ENCODE measurements at regions not wholly inside any gene's neighbourhood (a gene's known extent, or its start where the extent isn't known, plus 50 kb on each side); places are given as distances from the start of the nearest gene placed in this dataset.

DNA sequence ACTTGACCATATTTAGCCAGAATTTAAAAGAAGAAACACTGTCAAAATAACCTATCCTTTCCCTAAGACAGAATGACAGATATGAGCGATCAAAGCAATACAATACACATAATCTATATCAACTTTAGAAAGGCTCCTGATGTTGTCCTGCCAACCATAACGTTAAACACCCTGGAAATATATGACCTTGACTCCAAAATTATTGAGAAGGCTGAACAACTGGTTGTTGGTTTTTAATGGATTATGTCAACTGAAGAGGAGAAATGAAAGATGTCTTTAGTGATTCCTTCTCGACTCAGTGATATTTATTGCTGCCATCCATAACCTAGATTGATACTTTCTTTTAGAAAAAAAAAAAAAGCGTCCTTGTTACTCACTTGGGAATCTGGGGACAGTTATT lies 957.2 kb downstream of the SLITRK1 start:
- TF ChIP-seq YY1 (IDR thresholded peaks at IDR 0.05; ENCODE audit: low read depth, low read length) (no peak), EP300 (IDR thresholded peaks at IDR 0.05; ENCODE audit: borderline replicate concordance in 1 of 2, control insufficient read depth in 1 of 2, low read depth in 2 of 2, low read length in 2 of 2) (no peak), MXI1 (IDR thresholded peaks at IDR 0.05; ENCODE audit: low read depth, low read length) (no peak), TAF1 (IDR thresholded peaks at IDR 0.05; ENCODE audit: borderline replicate concordance, low read depth, low read length) (no peak)
- TF ChIP-seq, protein P1, sequence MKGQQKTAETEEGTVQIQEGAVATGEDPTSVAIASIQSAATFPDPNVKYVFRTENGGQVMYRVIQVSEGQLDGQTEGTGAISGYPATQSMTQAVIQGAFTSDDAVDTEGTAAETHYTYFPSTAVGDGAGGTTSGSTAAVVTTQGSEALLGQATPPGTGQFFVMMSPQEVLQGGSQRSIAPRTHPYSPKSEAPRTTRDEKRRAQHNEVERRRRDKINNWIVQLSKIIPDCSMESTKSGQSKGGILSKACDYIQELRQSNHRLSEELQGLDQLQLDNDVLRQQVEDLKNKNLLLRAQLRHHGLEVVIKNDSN (IDR thresholded peaks at IDR 0.05; ENCODE audit: borderline replicate concordance, extremely low read length, insufficient read depth, low read depth, low read length): no peak
- TF ChIP-seq, protein P2, sequence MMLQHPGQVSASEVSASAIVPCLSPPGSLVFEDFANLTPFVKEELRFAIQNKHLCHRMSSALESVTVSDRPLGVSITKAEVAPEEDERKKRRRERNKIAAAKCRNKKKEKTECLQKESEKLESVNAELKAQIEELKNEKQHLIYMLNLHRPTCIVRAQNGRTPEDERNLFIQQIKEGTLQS (IDR thresholded peaks at IDR 0.05; ENCODE audit: borderline replicate concordance, extremely low read depth, low read depth, low read length): no peak
- TF ChIP-seq, protein P3, sequence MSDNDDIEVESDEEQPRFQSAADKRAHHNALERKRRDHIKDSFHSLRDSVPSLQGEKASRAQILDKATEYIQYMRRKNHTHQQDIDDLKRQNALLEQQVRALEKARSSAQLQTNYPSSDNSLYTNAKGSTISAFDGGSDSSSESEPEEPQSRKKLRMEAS (IDR thresholded peaks at IDR 0.05; ENCODE audit: low read depth, low read length): no peak

All from GM12878 (cell line).